GM10847 (cell line): ENCODE measurements at regions not wholly inside any gene's neighbourhood (a gene's known extent, or its start where the extent isn't known, plus 50 kb on each side); places are given as distances from the start of the nearest gene placed in this dataset.

Experiments
- POLR2A ChIP-seq: IDR thresholded peaks from 2 replicates; pipeline ENCODE4 v1.6.1; 2011; ENCODE audit not compliant: insufficient read length; ENCODE audit errors: extremely low read depth

GRCh38 chr5:1734908-1735289 lies 64.7 kb downstream of the MRPL36 start:
- TF ChIP-seq POLR2A: no peak

GRCh38 chr5:1734271-1734907 lies 65.2 kb downstream of the MRPL36 start:
- TF ChIP-seq POLR2A: no peak

DNA sequence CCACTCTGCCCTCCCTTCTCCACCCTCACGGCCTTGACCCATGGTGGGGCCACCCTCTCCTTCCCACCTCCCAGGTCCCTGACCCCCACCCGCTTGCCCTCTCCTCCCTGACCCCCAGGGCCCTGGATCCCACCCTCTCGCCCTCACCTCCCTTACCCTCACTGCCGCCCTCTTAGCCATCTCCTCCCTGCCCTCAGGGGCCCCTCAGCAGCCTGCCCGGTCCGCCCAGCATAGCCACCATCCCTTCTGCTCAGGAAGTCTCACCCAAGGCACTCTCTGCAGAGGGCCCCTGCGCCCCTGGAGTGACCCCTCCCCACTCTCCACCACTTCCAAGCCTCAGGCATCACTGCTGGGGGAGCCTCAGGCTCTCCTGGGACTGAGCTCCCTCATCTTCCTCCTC lies 66.3 kb downstream of the MRPL36 start:
- TF ChIP-seq POLR2A: no peak

- TF ChIP-seq POLR2A: no peak
These were observed 66.7 kb downstream of the MRPL36 start for GRCh38 chr5:1732945-1733344.

- no peak for TF ChIP-seq POLR2A
These were observed 67.2 kb downstream of the MRPL36 start for GRCh38 chr5:1732238-1732941.

GRCh38 chr5:1731091-1731639 lies 68.5 kb downstream of the MRPL36 start:
- no peak for TF ChIP-seq POLR2A

- TF ChIP-seq POLR2A: no peak
These were observed 69.2 kb downstream of the MRPL36 start for GRCh38 chr5:1730487-1730847.

DNA sequence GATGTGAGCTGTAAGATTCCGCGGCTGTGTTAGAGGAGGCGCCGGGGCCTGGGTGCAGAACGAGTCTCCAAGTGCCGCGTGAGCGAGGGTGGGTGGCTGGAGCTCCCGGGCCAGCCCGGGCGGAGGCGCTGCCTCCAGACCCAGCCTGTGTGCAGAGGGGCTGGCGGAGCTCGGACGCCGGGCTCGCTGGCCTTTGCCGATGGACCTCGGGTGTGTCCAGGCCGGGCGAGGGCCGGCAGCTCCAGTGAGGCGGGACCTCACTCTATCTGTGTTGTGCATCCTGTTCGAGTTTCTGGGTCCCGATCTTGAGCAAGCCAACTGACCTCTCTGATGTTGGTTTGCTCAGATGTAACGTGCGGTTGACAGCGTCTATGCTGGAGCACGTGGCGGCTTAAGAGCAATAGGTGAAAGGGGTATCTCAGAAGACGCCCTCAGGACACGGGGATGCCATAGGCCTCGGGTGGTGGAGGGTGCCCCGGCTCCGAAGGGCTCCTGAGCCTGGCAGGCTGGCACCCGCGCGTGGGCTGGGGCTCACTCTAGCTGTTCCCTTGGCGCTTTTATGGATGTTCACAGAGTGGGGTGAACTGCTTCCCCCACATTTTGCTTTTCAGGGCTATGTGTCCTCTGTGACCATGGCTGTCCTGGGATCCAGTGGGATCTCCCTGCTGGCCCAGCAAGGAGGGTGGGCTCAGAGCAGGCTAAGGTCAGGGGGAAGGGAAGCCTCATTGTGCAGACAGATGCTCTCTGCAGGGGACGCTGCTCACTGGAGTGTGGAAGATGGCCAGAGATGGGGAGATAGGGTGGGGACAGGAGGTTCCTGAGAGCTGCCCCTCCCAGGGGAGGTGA lies 69.8 kb downstream of the MRPL36 start:
- TF ChIP-seq POLR2A: no peak

GRCh38 chr5:1728846-1729245 lies 70.8 kb downstream of the MRPL36 start:
- no peak for TF ChIP-seq POLR2A

- no peak for TF ChIP-seq POLR2A
These were observed 72.1 kb downstream of the MRPL36 start for GRCh38 chr5:1727571-1727970.

DNA sequence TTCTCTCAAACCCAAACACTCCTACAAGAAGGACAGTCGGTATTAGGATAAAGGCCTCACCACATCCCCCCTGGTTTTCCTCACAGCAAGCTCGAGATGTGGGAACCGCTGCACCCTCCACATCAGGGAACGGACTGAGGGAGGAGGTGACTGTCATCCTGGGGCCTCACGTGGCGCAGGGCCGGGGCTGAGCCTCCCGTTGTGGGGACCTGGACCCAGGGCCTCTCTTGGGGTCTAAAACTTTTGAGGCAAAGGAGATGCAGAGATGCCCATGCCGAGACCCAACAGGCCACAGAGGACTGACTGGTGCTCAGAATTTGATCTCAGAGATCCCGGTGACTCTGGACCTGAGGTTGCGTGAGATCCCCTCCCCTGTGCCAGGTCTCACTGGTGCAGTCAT lies 72.7 kb downstream of the MRPL36 start:
- no peak for TF ChIP-seq POLR2A

- TF ChIP-seq POLR2A: no peak
These were observed 73.2 kb downstream of the MRPL36 start for GRCh38 chr5:1726469-1726865.

- TF ChIP-seq POLR2A: no peak
These were observed 73.8 kb downstream of the MRPL36 start for GRCh38 chr5:1725641-1726468.

DNA sequence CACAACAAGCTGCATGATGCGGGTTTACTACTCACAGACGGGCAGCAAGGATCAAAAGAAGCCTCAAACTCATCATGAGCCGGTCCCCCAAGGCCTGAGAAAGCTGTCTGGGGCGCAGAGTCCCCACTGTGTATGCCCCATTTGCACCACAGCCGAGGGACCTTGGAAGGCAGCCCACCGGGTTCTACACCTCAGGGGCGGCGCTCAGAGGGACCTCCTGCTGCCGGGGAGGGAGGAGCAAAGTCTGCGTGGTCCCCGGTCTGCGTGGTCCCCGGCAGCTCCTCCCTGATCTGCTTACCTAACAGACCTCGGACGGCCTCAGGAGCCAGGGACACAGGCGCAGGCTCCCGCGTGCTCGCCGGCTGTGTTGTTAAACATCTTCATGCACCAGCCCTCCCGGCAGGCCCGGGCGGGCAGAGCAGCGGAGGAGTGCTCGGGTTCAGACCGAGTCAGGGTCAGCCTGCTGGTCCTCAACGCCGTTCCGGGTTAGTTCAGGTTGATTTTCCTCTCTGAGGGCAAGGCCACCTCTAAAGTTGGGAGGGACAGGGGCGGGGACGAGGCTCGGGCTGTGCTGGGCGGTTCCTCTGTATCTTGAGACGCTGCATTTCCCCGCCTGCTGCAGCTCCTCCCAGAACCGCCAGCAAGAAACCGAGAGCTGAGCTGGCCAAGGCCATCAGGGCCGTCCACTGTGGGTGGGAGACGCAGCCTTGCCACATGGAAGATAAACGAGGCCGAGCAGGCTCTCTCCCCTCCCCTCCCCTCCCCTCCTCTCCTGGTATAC lies 74.6 kb downstream of the MRPL36 start:
- TF ChIP-seq POLR2A: no peak
